ENCODE measurements at regions not wholly inside any gene's neighbourhood (a gene's known extent, or its start where the extent isn't known, plus 50 kb on each side); places are given as distances from the start of the nearest gene placed in this dataset.

DNA sequence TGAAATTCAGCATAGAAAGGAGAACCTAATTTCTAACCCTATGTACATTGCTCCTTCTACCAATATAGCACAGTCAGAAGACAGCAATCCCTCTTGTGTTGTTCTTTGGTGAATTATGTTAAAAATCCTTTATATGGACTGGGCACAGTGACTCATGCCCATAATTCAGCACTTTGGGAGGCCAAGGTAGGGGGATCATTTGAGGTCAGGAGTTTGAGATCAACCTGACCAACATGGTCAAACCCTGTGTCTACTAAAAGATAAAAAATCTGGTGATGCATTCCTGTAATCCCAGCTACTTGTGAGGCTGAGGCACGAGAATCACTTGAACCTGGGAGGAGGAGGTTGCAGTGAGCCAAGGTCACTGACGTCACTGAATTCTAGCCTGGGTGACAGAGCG lies 195.6 kb downstream of the TMX3 start:
- ATAC-seq (ENCODE audit: low FRiP score in 2 of 2) (no peak), DNase-seq (no peak)
- H3K36me3 ChIP-seq, result no peaks in the 10 kb centered on the region
- no peaks in the 10 kb centered on the region for H3K9me3 ChIP-seq
- WGBS, 2 donors, result 79 to 84% methylated on average over 3 of the region's 3 CpGs
- no peak overlapping the region for H3K27ac ChIP-seq
- H3K4me3 ChIP-seq, result no peak overlapping the region
- H3K27me3 ChIP-seq, result no peaks in the 10 kb centered on the region
- no peaks in the 10 kb centered on the region for H3K4me1 ChIP-seq
- TF ChIP-seq POLR2AphosphoS5 (IDR thresholded peaks at IDR 0.05) (no peak), POLR2A (IDR thresholded peaks at IDR 0.05) (no peak)
- TF ChIP-seq, protein P1, sequence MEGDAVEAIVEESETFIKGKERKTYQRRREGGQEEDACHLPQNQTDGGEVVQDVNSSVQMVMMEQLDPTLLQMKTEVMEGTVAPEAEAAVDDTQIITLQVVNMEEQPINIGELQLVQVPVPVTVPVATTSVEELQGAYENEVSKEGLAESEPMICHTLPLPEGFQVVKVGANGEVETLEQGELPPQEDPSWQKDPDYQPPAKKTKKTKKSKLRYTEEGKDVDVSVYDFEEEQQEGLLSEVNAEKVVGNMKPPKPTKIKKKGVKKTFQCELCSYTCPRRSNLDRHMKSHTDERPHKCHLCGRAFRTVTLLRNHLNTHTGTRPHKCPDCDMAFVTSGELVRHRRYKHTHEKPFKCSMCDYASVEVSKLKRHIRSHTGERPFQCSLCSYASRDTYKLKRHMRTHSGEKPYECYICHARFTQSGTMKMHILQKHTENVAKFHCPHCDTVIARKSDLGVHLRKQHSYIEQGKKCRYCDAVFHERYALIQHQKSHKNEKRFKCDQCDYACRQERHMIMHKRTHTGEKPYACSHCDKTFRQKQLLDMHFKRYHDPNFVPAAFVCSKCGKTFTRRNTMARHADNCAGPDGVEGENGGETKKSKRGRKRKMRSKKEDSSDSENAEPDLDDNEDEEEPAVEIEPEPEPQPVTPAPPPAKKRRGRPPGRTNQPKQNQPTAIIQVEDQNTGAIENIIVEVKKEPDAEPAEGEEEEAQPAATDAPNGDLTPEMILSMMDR (IDR thresholded peaks at IDR 0.05), result no peak

DNA sequence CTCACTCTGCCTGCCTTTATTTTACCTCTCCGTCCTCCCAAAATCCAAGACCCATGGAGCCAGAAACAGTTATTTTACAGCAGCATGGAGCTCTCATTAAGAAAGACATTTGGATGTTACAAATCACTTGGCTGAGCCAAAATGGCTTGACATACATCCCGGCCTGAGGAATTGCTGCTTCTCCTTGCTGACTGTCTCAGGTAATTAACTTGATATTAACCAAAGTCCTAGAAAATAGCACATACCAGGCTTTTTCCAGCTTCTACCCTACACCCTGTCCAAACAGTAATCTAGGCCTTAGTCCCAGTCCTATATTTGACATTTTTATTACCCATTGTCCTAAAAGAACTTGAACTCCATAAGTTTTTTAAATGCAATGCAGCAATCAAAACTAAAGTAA lies 205.0 kb downstream of the TMX3 start:
- DNase-seq, result no peak

GRCh38 chr18:68507781-68508180 lies 207.1 kb downstream of the TMX3 start:
- TF ChIP-seq EP300 (IDR thresholded peaks at IDR 0.05) (no peak), POLR2AphosphoS5 (IDR thresholded peaks at IDR 0.05) (no peak), POLR2A (IDR thresholded peaks at IDR 0.05) (no peak)
- TF ChIP-seq, protein P1 (IDR thresholded peaks at IDR 0.05), result no peak
- H3K27me3 ChIP-seq, result no peaks in the 10 kb centered on the region
- no peak overlapping the region for H3K4me3 ChIP-seq
- H3K9me3 ChIP-seq, result no peaks in the 10 kb centered on the region
- H3K36me3 ChIP-seq, result no peaks in the 10 kb centered on the region
- no peaks in the 10 kb centered on the region for H3K4me1 ChIP-seq
- WGBS, 2 donors, result 46 to 50% methylated on average over 2 of the region's 2 CpGs
- ATAC-seq (ENCODE audit: low FRiP score in 2 of 2) (no peak), DNase-seq (no peak)
- H3K27ac ChIP-seq, result no peak overlapping the region

More for the DNA sequence above, 205.0 kb downstream of the TMX3 start:
- WGBS, 2 donors, result 88% methylated on average over 2 of the region's 2 CpGs
- H3K4me1 ChIP-seq, result no peaks in the 10 kb centered on the region
- no peak for ATAC-seq (ENCODE audit: low FRiP score in 2 of 2)
- TF ChIP-seq POLR2AphosphoS5 (IDR thresholded peaks at IDR 0.05) (no peak), EP300 (IDR thresholded peaks at IDR 0.05) (no peak), POLR2A (IDR thresholded peaks at IDR 0.05) (no peak)
- TF ChIP-seq, protein P1 (IDR thresholded peaks at IDR 0.05), result no peak
- no peaks in the 10 kb centered on the region for H3K36me3 ChIP-seq
- no peaks in the 10 kb centered on the region for H3K9me3 ChIP-seq
- H3K27ac ChIP-seq, result no peak overlapping the region
- H3K4me3 ChIP-seq, result no peak overlapping the region
- no peaks in the 10 kb centered on the region for H3K27me3 ChIP-seq

- no peak for DNase-seq
- no peaks in the 10 kb centered on the region for H3K36me3 ChIP-seq
- no peaks in the 10 kb centered on the region for H3K9me3 ChIP-seq
- WGBS, 2 donors, result 76 to 78% methylated on average over 3 of the region's 3 CpGs
- no peak overlapping the region for H3K27ac ChIP-seq
- H3K4me3 ChIP-seq, result no peak overlapping the region
- ATAC-seq (ENCODE audit: low FRiP score in 2 of 2), result no peak
- no peaks in the 10 kb centered on the region for H3K4me1 ChIP-seq
- TF ChIP-seq POLR2AphosphoS5 (IDR thresholded peaks at IDR 0.05), result no peak
- no peak for TF ChIP-seq EP300 (IDR thresholded peaks at IDR 0.05)
- TF ChIP-seq, protein P1 (IDR thresholded peaks at IDR 0.05), result no peak
- no peak for TF ChIP-seq POLR2A (IDR thresholded peaks at IDR 0.05)
- H3K27me3 ChIP-seq, result no peaks in the 10 kb centered on the region
These were observed 209.7 kb downstream of the TMX3 start for GRCh38 chr18:68505178-68505574.

DNA sequence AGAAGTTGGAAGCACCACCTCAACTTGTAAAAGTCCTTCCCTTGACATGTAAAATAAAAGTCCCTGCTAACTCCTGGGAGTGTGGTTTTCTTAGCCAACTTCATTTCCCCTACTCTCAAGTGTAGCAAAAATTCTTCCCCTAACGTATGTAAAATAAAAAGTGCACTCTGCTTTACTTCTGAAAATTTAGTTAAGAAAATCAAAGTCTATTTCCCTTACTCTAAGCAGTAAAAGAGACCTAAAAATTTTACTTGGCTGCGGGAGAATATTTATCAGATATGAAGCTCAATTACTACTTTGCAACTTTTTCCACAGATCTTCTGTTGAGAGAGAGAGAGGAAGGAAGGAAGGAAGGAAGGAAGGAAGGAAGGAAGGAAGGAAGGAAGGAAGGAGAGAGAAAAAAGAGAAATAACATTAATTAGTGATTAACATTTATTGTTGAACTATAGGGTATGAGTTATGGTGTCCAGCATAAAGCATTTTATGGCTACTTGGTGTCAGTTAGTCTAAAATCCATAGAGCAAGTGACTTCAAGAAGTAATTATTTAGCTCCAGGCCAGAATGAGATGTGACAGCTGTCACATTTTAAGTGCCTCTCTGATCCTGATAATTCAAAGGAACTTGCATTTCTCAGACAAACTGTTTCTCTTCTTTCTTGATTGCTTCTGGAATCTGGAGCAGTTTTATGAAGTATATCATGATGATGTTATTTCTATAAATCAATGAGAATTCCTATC lies 210.3 kb downstream of the TMX3 start:
- TF ChIP-seq POLR2AphosphoS5 (IDR thresholded peaks at IDR 0.05) (no peak), EP300 (IDR thresholded peaks at IDR 0.05) (no peak), POLR2A (IDR thresholded peaks at IDR 0.05) (no peak)
- TF ChIP-seq, protein P1 (IDR thresholded peaks at IDR 0.05), result no peak
- no peaks in the 10 kb centered on the region for H3K9me3 ChIP-seq
- no peak overlapping the region for H3K4me3 ChIP-seq
- ATAC-seq (ENCODE audit: low FRiP score in 2 of 2) (no peak), DNase-seq (no peak)
- WGBS, 2 donors, result 73 to 80% methylated on average over 2 of the region's 2 CpGs
- H3K4me1 ChIP-seq, result no peaks in the 10 kb centered on the region
- H3K27ac ChIP-seq, result no peak overlapping the region
- no peaks in the 10 kb centered on the region for H3K27me3 ChIP-seq
- no peaks in the 10 kb centered on the region for H3K36me3 ChIP-seq

All from upper lobe of left lung (tissue), 6 donors.